ENCODE measurements at regions not wholly inside any gene's neighbourhood (a gene's known extent, or its start where the extent isn't known, plus 50 kb on each side); places are given as distances from the start of the nearest gene placed in this dataset.
"Not testable (repeated sequence)": the region's sequence is repeated elsewhere in the genome, so short reads cannot be mapped to it uniquely, and the experiment has no call there.

- no peak for TF ChIP-seq ZNF274 (IDR thresholded peaks at IDR 0.05; ENCODE audit: borderline replicate concordance, extremely low read depth, low read length)
- no peak for TF ChIP-seq CREB1 (IDR thresholded peaks at IDR 0.05)
Measured at GRCh38 chr2:116820986-116821385, 993.5 kb upstream of the DDX18 start (continued).

DNA sequence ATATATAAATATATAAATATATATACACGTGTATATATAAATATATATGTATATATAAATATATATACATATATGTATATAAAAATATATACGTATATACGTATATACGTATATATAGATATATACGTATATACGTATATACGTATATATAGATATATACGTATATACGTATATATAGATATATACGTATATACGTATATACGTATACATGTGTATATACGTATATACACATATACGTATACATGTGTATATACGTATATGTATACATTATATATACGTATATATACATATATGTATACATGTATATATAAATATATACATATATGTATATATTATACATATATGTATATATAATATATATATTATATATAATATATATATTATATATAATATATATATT is 984.9 kb upstream of the DDX18 start:
- H2BK12ac ChIP-seq (ENCODE audit: low read depth, low read length); H2BK5ac ChIP-seq (ENCODE audit: low read depth, low read length); H3K18ac ChIP-seq (ENCODE audit: extremely low read depth, low read length); H2BK20ac ChIP-seq (ENCODE audit: low read length); H3K79me1 ChIP-seq (ENCODE audit: low read depth, low read length); H3K23me2 ChIP-seq (ENCODE audit: low read depth, low read length); H3K56ac ChIP-seq (replicated peaks; ENCODE audit: insufficient read length, low read depth, low read length); H3K36me3 ChIP-seq (ENCODE audit: control insufficient read depth in 2 of 4, insufficient read depth in 4 of 4, low read length in 3 of 4); POLR2A ChIA-PET (ENCODE audit: partially characterized antibody); DNase-seq (ENCODE audit: low read depth in 1 of 2, low spot score in 2 of 2); H4K8ac ChIP-seq (ENCODE audit: extremely low read depth, insufficient read depth, low read length); H3K9me3 ChIP-seq (ENCODE audit: insufficient read depth in 2 of 2, low read depth in 1 of 2, low read length in 1 of 2); H3K4ac ChIP-seq (replicated peaks; ENCODE audit: insufficient read length, low read depth, low read length); FAIRE-seq; H2AK5ac ChIP-seq (ENCODE audit: low read depth, low read length); CTCF ChIA-PET (ENCODE audit: partially characterized antibody); H2BK120ac ChIP-seq (replicated peaks; ENCODE audit: low read depth, low read length); H3K4me1 ChIP-seq (replicated peaks in 1 of 4; ENCODE audit: control insufficient read depth in 3 of 4, insufficient read depth in 4 of 4, low read length in 3 of 4); H3K27ac ChIP-seq (ENCODE audit: low read depth, low read length); H3K4me2 ChIP-seq (ENCODE audit: insufficient read depth in 1 of 2, low read depth in 2 of 2, low read length in 2 of 2); H2AFZ ChIP-seq (ENCODE audit: low read length); H4K5ac ChIP-seq (ENCODE audit: insufficient read length, low read depth, low read length); H3K14ac ChIP-seq (ENCODE audit: insufficient read length); H3K23ac ChIP-seq (ENCODE audit: insufficient read length); H2BK15ac ChIP-seq (ENCODE audit: low read length); H3K27me3 ChIP-seq (replicated peaks in 1 of 4; ENCODE audit: control insufficient read depth in 3 of 4, extremely low read depth in 1 of 4, insufficient read depth in 3 of 4, low read length in 3 of 4); H3K9ac ChIP-seq (replicated peaks in 1 of 4; ENCODE audit: extremely low read depth in 1 of 4, low read depth in 3 of 4, low read length in 3 of 4); H4K91ac ChIP-seq (replicated peaks; ENCODE audit: insufficient read length, low read length); H3K4me3 ChIP-seq (ENCODE audit: extremely low read depth in 1 of 4, insufficient read depth in 2 of 4, low read depth in 3 of 4, low read length in 4 of 4); H4K20me1 ChIP-seq (replicated peaks in 1 of 2; ENCODE audit: control insufficient read depth in 1 of 2, insufficient read depth in 2 of 2, low read length in 2 of 2); H3K79me2 ChIP-seq (ENCODE audit: control insufficient read depth in 1 of 2, insufficient read depth in 2 of 2, low read length in 2 of 2): not testable (repeated sequence)
- WGBS, 2 experiments (ENCODE audit: extremely low coverage in 1 of 2, insufficient coverage in 1 of 2, insufficient read length in 1 of 2, insufficient replicate concordance in 2 of 2, low coverage in 1 of 2, low lambda C conversion rate in 2 of 2, missing lambda C conversion rate in 1 of 2) = 92% methylated on average over 16 of the region's 16 CpGs; no CpG with 5 or more reads in 1 of the 2 experiments
